GM19463 (cell line): ENCODE measurements at regions not wholly inside any gene's neighbourhood (a gene's known extent, or its start where the extent isn't known, plus 50 kb on each side); places are given as distances from the start of the nearest gene placed in this dataset.
"Not testable (repeated sequence)": the region's sequence is repeated elsewhere in the genome, so short reads cannot be mapped to it uniquely, and the experiment has no call there.

Experiments used
- ATAC-seq: cut with Tn5 transposase; IDR thresholded peaks from one replicate; pipeline ENCODE4 v1.9.1; 2021; ENCODE audit warnings: mild to moderate bottlenecking, moderate library complexity; ENCODE audit not compliant: unreplicated experiment

DNA sequence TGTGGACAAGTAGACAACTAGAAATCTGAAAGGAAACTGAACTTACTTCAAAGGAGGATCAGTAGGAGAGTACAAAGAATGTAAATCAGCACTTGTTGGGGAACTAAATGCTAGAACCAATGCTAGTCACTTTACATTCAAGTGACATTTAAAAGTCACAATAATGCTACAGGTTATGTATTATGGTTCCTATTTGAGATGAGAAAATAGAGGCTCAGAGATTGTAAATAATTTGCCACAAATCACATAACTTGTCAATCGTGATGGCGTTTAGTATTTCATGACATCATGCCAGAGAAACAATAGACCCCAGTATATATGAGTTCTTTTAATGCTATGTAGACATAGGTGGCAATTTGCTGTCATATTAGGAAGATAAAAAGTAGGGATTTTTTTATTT, 467.8 kb upstream of the CBLB start:
- no peak for ATAC-seq

DNA sequence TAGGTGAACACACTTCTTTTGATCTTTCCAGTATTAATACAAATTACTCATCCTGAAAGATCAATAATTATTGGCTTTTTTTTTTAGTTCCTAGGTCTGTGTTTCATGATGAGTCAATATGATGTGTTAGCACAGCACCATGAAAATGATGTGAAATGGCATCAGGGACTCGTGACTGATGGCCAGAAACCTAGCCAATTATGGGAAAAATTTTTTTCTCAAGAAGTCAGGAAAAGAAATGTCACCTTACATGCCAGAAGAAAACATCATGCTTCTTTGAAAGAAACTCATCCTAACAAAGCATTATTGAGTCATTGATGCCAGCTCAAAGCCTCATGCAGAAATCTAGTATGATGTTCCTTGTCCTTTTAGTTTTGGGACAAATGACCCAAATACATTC, 468.3 kb upstream of the CBLB start:
- no peak for ATAC-seq

DNA sequence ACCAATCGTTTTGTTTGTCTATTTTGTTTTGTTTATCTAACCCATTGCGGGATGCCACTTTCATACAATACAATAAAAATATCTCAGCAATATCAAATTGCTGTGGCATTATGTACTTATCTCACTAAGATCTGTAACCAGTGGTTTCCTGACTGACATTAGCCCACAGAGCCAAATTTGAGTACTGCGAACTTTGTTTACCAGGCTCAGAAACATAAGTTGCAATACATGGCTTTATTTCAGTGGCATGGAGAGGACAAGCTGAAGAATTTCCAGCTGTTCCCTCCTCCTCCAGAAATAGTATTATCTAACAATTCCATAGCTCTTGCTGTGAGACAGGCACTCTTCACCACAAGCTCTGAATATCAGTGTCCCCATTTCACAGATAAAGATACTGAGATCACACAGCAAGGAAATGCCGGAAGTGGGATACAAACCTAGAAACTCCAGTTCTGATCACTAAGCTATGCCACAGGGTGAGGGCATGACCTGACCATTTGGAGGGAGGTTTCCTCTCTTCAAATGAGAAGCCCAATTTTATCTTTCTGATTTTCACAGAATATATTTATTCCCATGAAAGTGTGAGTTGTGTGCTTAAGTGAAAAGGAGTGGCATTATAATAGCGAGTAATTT, 469.9 kb upstream of the CBLB start:
- no peak for ATAC-seq

DNA sequence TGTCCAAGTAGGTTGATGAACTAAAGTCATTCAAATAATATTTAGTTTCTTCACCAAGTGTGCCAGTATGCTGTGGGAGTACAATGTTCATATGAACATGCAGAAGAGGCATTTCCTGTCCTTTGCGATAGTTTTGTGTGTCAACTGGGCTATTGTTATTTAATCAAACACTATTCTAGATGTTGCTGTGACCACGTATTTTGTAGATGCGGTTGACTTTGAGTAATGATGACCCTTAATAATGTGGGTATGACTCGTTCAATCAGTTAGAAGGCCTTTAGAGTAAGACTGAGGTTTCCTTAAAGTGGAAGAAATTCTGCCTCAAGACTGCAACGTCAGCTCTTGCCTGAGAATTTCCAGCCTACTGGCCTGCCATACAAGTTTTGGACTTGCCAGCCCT, 470.7 kb upstream of the CBLB start:
- ATAC-seq = no peak

DNA sequence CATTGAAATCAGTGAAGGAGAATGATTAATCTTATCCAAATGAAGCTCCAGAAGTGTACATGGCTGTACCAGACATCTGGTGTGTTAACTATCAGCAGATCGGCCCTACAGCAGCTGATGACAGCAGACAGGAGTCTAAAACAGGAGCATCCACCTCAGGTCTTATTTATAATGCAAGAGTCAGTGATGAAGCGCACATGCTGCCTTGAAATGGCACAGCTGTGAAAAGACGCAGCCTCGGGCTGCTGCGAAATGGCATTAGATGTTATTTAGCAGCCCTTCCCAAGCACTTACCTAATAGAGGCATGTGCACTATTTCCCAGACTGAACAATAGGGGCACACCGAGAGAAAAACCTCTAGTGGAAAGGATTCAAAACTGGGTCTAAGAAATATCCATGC, 472.3 kb upstream of the CBLB start:
- ATAC-seq = no peak

DNA sequence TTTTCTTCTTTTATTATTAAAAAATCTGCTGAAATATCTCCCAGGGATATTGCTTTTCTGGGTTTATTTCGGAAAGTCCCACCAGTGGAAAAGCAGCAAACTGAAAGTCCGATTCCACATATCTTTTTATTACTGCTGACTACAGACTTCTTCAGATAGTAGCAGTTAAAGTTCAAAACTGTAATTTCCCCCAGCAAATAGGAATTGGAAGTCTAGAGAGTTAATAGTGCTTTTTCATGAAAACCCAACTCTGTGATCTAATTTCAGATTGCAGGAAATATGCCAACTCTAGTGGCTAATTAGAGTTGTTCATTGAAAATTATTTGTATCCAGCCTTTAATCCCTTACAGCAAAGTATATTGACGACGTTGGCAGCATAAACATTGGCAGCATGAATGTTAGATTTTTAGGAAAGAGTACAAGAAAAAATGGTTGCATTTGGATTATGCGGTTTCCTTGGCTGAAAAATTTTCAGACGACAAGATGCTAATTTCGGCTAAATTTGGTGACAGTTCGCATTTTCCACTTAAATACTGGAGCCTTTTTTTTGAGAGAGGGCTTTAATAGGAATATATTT, 472.9 kb upstream of the CBLB start:
- ATAC-seq = no peak

DNA sequence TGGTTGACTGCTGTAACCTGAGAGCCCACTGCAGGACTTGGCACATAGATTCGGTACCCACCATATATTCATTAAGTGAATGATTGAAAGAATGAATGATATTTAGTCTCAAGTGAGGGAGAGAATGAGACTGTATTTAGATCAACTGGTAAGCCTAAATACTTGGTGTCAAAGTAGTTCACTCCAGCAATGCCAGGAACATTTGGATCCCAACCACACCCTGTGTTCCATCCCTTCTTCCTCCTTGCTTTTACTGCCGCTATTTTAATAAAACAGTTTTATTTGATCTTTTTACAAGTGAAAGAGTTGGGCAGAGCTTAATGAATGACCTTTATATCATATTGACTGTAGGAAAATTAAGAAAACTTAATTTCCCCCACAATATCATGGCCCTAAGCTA, 473.6 kb upstream of the CBLB start:
- no peak for ATAC-seq

DNA sequence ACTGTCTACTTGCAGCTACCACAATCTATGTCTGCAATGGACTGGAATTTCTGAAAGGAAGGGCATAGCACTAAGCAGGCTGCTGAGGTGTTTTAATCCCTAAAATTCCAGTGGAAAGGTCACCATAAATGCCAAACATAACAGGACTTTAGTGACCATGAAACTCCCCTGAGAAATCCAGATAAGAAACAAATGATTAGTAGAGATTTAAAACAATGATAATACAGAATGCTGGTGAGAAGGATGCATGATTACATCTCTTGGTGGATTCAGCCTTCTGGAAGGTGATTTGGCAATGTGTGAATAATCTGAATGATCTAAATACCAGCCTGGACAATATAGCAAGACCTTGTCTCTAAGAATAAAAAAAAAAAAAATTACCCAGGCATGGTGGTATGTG, 475.0 kb upstream of the CBLB start:
- no peak for ATAC-seq

DNA sequence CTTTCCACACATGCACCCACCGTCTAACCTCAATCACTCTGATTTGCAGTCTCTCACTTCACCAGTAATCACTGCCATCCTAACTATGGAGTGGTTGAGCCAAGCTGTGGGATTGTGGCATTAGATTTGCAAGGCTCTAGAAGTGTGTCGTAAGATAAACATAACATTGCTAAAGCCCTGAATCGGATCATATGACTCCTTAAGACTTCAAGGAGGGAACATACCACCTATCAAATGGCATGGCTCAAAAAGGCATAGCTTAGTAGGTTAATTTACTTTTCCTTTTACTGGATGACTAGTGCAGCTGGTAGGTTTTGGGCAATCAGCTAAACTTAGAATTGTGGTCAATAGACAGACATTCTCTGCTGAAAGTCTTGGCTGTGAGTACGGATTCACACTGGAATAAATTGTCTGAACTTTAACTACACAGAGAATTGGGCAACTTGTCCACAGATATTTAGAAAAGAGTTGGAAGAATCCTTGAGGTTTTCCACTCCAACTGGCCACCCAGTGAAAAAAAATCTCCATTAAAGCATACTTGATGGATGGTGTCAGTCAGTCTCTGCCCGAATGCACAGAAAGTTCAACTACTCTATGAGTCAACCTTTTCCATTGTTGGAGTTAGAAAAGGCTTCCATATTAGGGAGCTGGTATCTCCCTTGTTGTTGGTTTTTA, 476.7 kb upstream of the CBLB start:
- no peak for ATAC-seq

DNA sequence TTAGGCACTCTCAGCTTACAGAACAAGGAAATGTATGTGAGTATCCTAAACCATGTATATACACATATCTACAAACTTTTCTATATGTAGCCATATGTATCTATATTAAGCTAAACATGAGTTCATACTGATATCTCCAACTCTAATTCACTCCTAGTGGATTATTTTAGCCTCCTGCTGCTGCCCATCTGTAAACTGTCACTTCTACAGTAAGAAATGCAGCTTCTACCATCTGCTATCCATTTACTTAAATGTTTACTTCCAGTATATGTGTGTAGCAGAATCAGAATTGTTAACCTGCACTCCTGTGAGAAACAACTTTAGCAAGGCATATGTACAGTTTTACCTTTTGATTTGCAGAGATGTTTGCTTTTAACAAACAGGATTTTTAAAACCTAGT, 478.5 kb upstream of the CBLB start:
- ATAC-seq = no peak

DNA sequence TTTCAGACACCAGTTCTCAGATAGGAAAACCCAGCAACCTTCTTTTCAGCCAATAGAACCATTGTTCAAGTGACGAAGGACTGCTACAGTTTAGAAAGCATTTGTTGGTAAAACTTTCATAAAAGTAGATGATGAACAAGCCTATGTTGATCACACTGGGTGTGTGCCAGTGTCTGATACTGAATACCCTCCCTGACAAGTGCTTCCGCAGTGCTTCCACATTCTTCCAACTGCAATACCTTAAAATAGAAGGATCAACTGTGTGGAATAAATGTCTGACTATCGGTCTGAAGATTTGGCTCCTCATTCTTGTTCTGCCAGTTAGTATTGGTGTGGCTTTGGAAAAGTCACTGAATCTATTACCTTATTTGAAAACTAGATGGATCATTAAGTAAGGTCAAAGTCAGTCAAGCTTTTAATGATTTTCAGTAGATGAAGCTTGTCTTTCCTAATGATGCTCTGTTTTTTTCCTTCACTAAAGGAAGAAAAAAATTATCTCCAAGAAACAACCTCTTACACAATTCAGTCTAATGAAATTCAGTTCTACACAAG, 479.4 kb upstream of the CBLB start:
- no peak for ATAC-seq

DNA sequence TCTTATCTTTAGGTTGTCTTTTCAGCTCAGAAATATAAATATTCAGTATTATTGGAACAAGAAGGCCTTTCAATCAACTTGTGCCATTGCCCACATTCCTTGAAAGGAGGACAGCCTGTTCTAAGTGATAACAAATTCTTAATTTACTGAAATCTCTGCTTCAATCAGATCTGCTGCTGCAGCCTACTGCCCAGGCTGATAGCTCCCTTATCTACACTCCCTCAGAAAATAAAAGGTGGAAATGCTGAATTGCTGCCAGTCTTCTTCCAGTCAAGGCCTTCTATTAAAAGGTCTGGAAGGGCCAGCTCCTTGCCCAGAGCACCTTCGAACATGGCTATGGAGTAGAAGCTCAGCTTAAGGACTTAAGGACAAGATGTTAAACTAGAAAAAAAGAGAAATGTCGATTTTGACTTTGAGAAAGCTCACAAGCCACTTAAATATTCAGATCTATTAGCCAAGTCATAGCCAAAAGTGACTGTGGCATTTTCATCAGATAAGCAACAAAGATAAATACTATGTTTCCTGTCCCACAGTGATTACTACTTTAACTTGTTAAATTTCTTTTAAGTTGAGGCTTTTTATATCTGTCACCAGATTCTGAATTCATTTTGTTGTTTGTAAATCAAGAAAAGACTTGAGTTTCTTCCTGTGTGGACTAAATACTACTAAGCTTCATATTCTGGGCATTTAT, 480.5 kb upstream of the CBLB start:
- ATAC-seq = no peak

DNA sequence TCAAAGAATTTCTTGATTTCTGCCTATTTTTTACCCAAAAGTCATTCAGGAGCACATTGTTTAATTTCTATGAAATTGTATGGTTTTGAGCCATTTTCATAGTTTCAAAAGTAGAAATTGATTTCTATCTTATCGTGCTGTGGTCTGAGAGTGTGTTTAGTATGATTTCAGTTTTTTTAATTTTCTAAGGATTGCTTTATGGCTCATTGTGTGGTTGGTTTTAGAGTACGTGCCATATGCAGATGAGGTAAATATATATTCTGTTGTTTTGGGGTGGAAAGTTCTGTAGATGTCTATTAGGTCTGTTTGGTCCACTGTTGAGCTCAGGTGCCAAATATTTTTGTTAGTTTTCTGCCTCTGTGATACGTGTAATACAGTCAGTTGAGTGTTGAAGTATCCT, 487.1 kb upstream of the CBLB start:
- no peak for ATAC-seq

DNA sequence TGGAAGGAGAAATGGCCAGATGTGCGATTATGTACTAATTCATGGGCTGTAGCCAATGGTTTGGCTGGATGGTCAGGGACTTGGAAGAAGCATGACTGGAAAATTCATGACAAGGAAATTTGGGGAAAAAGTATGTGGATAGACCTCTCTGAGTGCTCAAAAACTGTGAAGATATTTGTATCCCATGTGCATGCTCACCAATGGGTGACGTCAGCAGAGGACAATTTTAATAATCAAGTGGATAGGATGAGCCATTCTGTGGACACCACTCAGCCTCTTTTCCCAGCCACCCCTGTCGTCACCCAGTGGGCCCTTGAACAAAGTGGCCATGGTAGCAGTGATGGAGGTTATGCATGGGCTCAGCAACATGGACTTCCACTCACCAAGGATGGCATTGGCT, 490.9 kb upstream of the CBLB start:
- no peak for ATAC-seq

DNA sequence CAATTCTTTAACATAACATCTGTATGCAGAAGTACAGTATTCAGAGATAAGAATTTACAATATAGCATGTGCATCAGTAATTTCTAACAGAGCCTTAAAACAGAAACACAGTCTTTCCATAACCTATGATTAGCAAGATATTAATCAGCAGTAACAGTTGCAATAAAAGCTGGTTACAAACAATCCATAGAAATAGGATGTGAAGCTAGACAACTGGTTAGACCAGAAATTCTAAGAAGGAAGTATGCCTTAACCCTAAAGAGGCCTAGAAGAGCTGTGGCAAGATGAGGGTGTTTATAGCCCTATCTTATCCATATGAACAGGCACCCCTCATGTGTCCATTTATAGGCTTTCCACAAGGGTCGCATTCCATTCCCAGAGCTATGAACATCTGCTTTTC, 492.1 kb upstream of the CBLB start:
- not testable (repeated sequence) for ATAC-seq

DNA sequence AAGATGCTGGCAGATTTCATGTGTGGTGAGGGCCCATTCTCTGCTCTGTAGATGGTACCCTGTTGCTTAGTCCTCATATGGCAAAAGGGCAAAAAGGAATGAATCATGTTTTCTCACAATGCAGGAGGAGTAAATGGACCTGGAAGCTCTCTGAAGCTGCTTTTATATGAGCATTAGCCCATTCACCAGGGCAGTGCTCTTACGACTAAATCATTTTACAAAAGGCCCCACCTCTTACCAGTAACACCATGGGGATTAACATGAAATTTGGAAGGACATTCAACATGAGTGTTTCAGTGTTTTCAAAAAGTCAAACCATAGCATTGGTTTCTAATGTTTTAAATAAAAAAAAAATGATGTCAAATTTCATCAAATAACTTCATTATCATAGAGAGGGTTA, 495.7 kb upstream of the CBLB start:
- no peak for ATAC-seq

DNA sequence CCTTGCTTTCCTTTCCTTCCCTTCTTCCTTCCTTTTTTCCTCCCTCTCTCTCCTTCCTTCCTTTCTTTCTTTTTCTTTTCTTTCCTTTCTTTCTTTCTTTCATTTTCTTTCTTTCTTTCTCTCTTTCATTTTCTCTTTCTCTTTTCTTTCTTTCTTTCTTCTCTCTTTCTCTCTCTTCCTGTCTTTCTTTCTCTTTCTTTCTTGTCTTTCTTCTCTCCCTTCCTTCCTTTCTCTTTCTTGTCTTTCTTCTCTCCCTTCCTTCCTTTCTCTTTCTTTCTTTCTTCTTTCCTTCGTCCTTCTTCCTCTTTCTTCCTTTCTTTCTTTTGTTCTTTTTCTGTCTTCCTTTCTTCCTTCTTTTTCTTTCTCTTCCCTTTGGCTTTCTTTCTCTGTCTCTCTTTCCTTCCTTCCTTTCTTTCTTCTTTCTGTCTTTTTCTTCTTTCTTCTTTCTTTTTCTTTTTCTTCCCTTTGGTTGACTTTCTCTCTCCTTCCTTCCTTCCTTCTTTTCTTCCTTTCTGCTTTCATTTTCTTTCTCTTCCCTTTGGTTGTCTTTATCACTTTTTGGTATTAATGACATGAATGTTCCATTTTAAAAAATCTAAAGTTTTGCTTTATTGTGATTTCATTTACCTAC, 496.4 kb upstream of the CBLB start:
- no peak for ATAC-seq

DNA sequence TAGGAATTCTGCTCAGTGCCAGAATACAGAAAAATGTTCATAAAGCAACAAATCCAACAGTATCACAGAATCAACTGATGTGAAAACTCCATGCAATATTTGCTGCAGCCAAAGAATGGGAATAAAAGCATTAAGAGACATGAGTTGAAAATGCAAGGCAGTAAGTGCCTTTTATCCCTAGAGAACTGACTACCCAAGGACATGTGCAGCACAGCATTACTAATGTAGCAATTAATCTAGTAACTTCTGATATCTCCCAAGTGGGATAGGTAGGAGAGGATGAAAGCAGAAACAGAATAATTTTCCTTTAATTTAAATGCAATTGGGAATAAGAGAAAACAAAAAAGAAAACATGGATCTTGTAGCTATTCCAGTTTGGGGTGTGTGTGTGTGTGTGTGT, 497.5 kb upstream of the CBLB start:
- no peak for ATAC-seq

DNA sequence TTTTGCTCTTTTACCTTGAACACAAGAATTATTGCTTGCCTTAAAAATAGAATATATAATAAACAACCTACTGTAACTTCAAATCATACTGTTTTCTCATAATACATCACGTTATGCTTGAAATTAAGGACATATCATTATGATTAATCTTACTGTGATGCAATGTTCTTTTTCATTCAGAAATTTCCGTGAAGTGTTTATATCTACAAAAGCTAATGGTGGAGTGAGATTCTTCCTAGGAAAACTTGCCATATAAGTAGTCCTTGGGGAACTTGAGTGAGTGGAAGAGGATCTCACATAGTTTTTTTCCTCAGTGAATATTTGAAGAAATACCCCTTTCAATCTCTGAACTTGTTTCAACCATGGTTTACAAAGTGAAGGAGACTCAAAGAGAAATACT, 498.7 kb upstream of the CBLB start:
- ATAC-seq = no peak

DNA sequence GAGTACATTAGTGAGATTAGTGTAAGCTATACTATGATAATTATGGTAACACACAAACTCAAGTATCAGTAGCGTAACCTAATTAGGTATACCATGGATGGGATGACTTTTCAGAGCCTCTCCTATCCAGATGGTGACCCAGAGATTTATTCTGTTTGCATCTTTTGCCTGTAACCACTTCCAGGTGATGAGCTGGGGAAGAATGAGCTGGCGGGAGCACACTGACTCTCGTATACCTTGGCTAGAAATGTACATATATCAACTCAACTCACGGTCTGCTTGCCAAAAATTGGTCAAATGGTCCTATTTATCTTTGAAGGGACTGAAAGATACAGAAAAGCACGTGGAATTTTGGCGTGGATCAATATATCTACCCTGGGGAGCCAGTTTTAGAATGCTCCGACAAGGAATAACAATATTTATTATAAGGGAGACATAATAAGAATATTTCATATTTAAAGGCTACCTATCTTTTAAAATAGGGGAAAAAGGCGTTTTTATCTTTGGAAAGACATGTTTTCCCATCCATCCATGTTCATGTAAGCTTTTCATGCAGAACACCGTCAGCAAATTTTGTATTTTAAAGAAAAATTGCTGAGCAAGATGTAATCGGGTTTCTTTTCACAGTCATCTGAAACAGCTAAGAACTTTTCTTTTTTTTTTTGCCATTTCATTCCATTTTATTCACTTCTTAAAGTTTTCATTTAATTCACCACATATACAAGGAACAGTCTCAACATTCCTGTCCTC, 502.6 kb upstream of the CBLB start:
- no peak for ATAC-seq
